HepG2 (cell line): ENCODE measurements at regions not wholly inside any gene's neighbourhood (a gene's known extent, or its start where the extent isn't known, plus 50 kb on each side); places are given as distances from the start of the nearest gene placed in this dataset.

Experiments
- MAFF ChIP-seq: IDR thresholded peaks from 2 replicates; pipeline ENCODE4 v1.6.1; 2011; ENCODE audit warnings: low read depth, low read length, improper control_type of control experiment
- NBN ChIP-seq: fragments of 450-650 bp; conservative IDR thresholded peaks from 2 replicates; pipeline ENCODE4 v1.6.1; 2017
- NKX3-1 ChIP-seq: sonication (generic); formaldehyde crosslinking; IDR thresholded peaks from 2 replicates; pipeline ENCODE4 v1.5.0; 2020; ENCODE audit warnings: missing genetic modification reagents
- YY1 ChIP-seq: IDR thresholded peaks from 2 replicates; pipeline ENCODE4 v1.6.1; 2011; ENCODE audit warnings: low read length, low read depth, moderate library complexity, mild to moderate bottlenecking; ENCODE audit not compliant: insufficient read depth, insufficient replicate concordance
- ZNF274 ChIP-seq: sonication (generic); formaldehyde crosslinking; IDR thresholded peaks from 2 replicates; pipeline ENCODE4 v1.5.1; 2020; ENCODE audit warnings: mild to moderate bottlenecking, missing genetic modification reagents
- ZNF614 ChIP-seq: IDR thresholded peaks from 2 replicates; pipeline ENCODE4 v1.6.1; 2018; ENCODE audit warnings: missing biosample characterization, missing genetic modification reagents, inconsistent platforms, borderline replicate concordance
- ZNF790 ChIP-seq: sonication (generic); formaldehyde crosslinking; IDR thresholded peaks from 2 replicates; pipeline ENCODE4 v1.8.0; 2022; ENCODE audit warnings: missing genetic modification reagents, mild to moderate bottlenecking, borderline replicate concordance
- TF ChIP-seq, protein P1 (sequence below): sonication (generic); formaldehyde crosslinking; IDR thresholded peaks from 2 replicates; pipeline ENCODE4 v1.5.0; 2020; ENCODE audit warnings: mild to moderate bottlenecking, missing genetic modification reagents, moderate library complexity

- TF ChIP-seq, protein P1, sequence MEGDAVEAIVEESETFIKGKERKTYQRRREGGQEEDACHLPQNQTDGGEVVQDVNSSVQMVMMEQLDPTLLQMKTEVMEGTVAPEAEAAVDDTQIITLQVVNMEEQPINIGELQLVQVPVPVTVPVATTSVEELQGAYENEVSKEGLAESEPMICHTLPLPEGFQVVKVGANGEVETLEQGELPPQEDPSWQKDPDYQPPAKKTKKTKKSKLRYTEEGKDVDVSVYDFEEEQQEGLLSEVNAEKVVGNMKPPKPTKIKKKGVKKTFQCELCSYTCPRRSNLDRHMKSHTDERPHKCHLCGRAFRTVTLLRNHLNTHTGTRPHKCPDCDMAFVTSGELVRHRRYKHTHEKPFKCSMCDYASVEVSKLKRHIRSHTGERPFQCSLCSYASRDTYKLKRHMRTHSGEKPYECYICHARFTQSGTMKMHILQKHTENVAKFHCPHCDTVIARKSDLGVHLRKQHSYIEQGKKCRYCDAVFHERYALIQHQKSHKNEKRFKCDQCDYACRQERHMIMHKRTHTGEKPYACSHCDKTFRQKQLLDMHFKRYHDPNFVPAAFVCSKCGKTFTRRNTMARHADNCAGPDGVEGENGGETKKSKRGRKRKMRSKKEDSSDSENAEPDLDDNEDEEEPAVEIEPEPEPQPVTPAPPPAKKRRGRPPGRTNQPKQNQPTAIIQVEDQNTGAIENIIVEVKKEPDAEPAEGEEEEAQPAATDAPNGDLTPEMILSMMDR (CRISPR knock-in tag), result no peak
- TF ChIP-seq NBN, result no peak
- TF ChIP-seq ZNF274 (CRISPR knock-in tag), result no peak
- no peak for TF ChIP-seq ZNF790 (CRISPR knock-in tag)
- TF ChIP-seq ZNF614 (CRISPR knock-in tag), result no peak
- no peak for TF ChIP-seq MAFF
- TF ChIP-seq NKX3-1 (CRISPR knock-in tag), result no peak
- no peak for TF ChIP-seq YY1
Observed at GRCh38 chr2:145992572-145992971, 1472.7 kb upstream of the ZEB2 start.
